ENCODE measurements at regions not wholly inside any gene's neighbourhood (a gene's known extent, or its start where the extent isn't known, plus 50 kb on each side); places are given as distances from the start of the nearest gene placed in this dataset.

DNA sequence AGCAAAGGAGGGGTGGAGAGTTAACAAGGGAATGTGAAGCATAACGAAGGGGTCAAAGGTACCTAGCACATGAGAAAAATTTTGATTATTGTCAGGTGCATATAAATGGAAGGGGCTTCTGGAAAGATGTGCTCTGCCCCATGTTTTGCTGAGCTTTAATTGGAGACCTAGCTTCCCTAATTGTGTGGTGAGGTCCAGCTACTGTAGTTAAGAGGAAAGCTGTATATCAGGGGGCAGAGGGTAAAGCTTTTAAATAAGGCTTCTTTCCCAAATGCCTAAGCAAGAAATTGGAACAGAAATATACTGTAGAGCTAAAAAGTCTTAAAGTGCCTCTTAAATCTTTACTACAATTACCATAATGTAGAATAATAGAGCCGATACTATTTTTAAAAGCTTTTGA, 267.2 kb downstream of the MAT2B start (continued):
- TF ChIP-seq PAX8 (IDR thresholded peaks at IDR 0.05), result no peak
- TF ChIP-seq LARP7 (IDR thresholded peaks at IDR 0.05), result no peak
- TF ChIP-seq SP1 (IDR thresholded peaks at IDR 0.05; ENCODE audit: low read depth, low read length), result no peak
- TF ChIP-seq POLR2A (IDR thresholded peaks at IDR 0.05; ENCODE audit: low read depth, low read length), result no peak
- TF ChIP-seq JUND (IDR thresholded peaks at IDR 0.05; ENCODE audit: low read depth, low read length), result no peak
- no peak for TF ChIP-seq PKNOX1 (IDR thresholded peaks at IDR 0.05)
- TF ChIP-seq, protein P1, sequence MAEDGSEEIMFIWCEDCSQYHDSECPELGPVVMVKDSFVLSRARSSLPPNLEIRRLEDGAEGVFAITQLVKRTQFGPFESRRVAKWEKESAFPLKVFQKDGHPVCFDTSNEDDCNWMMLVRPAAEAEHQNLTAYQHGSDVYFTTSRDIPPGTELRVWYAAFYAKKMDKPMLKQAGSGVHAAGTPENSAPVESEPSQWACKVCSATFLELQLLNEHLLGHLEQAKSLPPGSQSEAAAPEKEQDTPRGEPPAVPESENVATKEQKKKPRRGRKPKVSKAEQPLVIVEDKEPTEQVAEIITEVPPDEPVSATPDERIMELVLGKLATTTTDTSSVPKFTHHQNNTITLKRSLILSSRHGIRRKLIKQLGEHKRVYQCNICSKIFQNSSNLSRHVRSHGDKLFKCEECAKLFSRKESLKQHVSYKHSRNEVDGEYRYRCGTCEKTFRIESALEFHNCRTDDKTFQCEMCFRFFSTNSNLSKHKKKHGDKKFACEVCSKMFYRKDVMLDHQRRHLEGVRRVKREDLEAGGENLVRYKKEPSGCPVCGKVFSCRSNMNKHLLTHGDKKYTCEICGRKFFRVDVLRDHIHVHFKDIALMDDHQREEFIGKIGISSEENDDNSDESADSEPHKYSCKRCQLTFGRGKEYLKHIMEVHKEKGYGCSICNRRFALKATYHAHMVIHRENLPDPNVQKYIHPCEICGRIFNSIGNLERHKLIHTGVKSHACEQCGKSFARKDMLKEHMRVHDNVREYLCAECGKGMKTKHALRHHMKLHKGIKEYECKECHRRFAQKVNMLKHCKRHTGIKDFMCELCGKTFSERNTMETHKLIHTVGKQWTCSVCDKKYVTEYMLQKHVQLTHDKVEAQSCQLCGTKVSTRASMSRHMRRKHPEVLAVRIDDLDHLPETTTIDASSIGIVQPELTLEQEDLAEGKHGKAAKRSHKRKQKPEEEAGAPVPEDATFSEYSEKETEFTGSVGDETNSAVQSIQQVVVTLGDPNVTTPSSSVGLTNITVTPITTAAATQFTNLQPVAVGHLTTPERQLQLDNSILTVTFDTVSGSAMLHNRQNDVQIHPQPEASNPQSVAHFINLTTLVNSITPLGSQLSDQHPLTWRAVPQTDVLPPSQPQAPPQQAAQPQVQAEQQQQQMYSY (CRISPR knock-in tag; IDR thresholded peaks at IDR 0.05), result no peak
- no peak for TF ChIP-seq CHD4 (IDR thresholded peaks at IDR 0.05)
- no peak for TF ChIP-seq CBX5 (IDR thresholded peaks at IDR 0.05; ENCODE audit: low read depth)
- no peak for TF ChIP-seq SKIL (IDR thresholded peaks at IDR 0.05; ENCODE audit: low read depth, poor library complexity, severe bottlenecking)
- no peak for TF ChIP-seq SPI1 (IDR thresholded peaks at IDR 0.05; ENCODE audit: borderline replicate concordance, insufficient read depth, low read depth, low read length)
- no peak for TF ChIP-seq FOXM1 (IDR thresholded peaks at IDR 0.05; ENCODE audit: low read depth, low read length)

Data from GM12878 (cell line).